GM12892 (cell line): ENCODE measurements at regions not wholly inside any gene's neighbourhood (a gene's known extent, or its start where the extent isn't known, plus 50 kb on each side); places are given as distances from the start of the nearest gene placed in this dataset.

Experiments used
- DNase-seq: peaks from one replicate; pipeline ENCODE4 v3.0.0; 2011; ENCODE audit not compliant: insufficient read length
- FAIRE-seq: peaks from 2 replicates; lab custom pipeline; 2011; peaks lifted over from hg19 to GRCh38; lab: Jason Lieb, UNC
- POLR2A ChIP-seq: IDR thresholded peaks from 2 replicates; pipeline ENCODE4 v1.6.1; 2011; ENCODE audit warnings: low read depth, low read length, control low read depth
- POLR2AphosphoS5 ChIP-seq: IDR thresholded peaks from 2 replicates; pipeline ENCODE4 v1.6.1; 2011; ENCODE audit warnings: low read depth, low read length, control low read depth
- TAF1 ChIP-seq: IDR thresholded peaks from 2 replicates; pipeline ENCODE4 v1.6.1; 2011; ENCODE audit warnings: low read depth, mild to moderate bottlenecking, control low read depth, low read length, borderline replicate concordance

DNA sequence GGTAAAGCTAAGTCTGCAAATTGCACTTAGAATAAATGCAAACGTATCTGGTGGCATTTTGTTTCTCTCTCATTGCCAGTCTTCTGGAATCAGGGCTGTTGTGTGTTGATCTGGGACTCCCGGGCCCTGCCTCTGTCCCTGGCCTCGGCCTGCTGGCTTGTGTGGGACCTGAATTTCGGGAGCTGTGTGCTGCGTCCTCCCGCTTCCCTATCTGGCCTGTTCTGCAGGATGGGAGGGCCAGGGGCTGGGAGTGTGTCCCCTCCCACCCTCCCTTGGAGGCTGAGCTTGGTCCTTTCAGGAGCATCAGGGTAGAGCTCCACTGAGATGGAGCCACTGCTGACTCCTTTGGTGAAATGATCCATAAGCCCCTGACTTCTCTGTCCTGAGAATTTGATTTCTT lies 118.5 kb downstream of the ACKR3 start:
- no peak for TF ChIP-seq POLR2A
- TF ChIP-seq POLR2AphosphoS5 = no peak
- no peak for TF ChIP-seq TAF1
- no peak for FAIRE-seq
- DNase-seq = no peak

DNA sequence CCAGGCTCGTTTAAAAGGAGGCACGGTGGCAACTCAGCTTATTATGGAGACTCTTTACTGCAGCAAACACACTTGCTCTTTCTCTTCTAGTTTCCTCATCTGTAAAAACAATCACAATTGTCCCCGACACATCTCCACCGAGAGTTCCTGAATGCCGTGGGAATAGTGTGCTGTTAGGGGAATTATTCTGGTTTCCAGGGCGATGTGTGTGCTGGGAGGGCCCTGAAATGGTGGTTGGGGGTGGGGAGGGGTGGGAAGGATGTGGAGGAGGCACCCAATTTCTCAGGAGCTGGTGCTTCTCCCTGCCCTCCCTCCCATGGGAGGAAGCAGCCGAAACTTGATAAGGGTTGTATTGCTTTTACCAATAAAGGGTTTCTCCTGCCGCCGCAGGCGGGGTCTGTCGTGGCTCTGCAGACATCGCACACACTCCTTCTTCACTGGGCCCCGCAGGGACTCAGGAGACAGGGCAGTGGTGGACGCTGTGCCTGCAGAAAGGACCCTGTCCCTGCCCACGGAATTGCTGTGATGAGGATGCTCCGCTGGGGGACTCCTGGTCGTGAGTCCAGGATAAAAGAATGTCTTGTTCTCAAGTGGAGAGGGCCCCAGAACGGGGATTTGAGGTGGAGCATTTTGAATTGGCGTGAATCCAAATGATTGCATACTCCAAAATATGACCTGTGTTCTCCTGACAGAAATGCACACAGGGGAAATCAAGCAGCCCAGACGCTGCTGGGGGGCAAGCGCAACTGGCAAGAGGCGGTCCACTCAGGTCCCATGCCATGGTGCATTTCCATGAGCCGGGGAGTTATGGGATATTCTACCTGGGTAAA lies 119.2 kb downstream of the ACKR3 start:
- TF ChIP-seq POLR2A (no peak), POLR2AphosphoS5 (no peak), TAF1 (no peak)
- no peak for FAIRE-seq
- DNase-seq = no peak

DNA sequence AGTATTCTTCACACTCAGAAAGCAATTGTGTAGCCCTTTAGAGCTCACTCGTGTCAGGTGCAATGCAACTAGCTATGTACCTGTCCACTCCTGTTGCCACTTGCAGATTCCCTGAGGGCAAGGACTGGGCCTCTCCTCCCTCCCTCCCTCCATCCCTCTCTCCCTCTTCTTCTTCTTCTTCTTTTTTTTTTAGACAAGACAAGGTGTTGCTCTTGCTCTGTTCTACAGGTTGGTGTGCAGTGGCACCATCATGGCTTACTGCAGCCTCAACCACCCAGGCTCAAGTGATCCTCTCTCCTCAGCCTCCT lies 119.7 kb downstream of the ACKR3 start:
- FAIRE-seq (no peak), DNase-seq (no peak)
- TF ChIP-seq POLR2AphosphoS5 = no peak

DNA sequence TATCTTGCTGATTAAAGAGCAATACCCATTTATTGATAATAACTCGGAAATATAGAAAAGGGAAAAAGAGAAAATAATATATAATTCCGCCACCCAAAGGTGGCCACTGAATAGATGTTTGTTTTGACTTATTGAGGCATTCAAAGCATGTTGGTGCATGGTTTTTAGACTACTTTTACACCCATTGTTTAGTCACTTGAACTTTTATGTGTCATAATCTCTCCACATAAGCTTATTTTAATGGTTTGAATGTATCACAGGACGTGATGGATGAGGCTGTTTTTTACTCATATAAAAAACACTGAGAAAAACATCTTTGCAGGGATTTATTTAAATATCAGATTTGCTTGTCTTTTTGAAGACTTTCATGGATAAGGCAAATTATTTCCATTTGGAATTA lies 120.4 kb downstream of the ACKR3 start:
- FAIRE-seq (no peak), DNase-seq (no peak)
- no peak for TF ChIP-seq POLR2AphosphoS5
- no peak for TF ChIP-seq TAF1
- TF ChIP-seq POLR2A = no peak

DNA sequence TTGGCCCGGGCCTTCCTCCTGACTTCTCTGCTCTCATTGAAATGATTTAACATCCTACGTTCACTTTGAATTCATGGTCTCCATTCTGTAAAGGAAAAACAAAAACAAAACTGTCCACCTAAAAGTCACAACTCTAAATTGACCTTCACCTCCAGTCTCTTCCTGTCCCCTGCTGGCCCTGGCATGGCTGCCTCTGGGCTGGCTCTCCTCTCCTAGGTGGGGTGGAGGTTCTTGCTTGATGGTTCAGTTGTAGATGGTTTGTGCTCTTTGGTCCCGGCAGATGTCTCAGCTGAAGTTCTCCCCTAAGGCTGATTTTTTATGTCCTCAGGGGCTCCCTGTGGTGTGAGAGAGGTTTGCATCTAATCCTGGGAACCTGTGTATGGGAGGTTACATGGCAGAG lies 121.1 kb downstream of the ACKR3 start:
- DNase-seq (no peak), FAIRE-seq (no peak)
- no peak for TF ChIP-seq POLR2A
- TF ChIP-seq TAF1 = no peak
- no peak for TF ChIP-seq POLR2AphosphoS5

DNA sequence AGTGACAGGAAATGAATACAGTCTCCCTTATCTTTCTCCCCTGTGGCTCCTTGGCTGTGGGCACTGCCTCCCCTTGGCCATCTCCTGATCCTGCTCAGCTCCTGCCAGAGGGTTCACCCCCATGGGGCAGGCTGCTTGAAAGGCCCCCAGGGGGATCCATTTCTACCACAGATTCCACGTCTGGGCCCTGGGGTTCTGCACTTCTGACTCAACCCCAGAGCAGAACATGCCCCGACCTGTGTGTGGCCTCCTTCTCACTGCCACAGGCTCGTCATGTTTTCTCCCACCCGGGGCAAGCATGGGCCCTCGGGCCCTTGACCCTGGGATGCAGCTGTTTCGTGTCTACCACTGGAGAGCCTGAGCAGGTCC lies 122.2 kb downstream of the ACKR3 start:
- DNase-seq (no peak), FAIRE-seq (no peak)
- TF ChIP-seq POLR2AphosphoS5 (no peak), TAF1 (no peak), POLR2A (no peak)

DNA sequence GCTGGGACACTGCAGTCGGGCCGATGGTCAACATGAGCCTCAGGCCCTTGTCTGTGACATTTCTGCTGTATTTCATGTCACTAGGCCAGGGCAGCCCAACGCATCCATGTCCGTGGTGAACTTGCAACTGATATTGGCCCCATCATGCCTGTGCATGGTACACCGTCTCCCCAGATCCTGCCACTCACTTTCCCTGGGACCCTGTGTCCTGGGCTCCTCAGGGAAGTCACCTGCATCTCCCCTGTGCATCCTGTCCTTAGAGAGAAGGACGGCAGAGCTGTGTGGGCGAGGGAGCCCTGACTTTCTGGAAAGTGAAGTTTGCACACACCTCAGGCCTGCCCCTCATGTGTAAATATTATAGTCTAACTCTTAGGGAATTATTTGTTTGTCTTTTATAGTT lies 123.3 kb downstream of the ACKR3 start:
- FAIRE-seq = no peak
- no peak for TF ChIP-seq TAF1
- TF ChIP-seq POLR2A = no peak
- TF ChIP-seq POLR2AphosphoS5 = no peak
- DNase-seq = no peak

DNA sequence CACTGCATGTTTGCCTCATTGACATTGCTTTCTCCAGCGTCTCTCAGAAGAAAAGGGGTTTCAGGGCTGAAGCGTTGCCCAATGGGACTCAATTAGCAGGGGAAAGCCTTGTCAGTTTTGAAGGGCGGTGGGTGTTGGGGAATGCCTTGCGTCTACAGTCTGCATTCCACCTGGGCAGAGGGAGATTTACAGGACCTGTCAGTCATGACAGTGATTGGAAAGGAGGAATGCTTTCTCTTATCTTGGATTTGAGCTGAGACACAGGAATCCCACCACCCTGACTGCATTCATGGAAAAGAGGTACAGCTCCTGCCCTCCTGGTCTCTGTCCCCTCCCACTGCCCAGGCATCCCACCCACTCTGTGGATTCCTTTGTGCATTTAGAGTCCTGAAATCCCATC lies 123.9 kb downstream of the ACKR3 start:
- FAIRE-seq (no peak), DNase-seq (no peak)
- no peak for TF ChIP-seq TAF1
- TF ChIP-seq POLR2AphosphoS5 = no peak
- no peak for TF ChIP-seq POLR2A

DNA sequence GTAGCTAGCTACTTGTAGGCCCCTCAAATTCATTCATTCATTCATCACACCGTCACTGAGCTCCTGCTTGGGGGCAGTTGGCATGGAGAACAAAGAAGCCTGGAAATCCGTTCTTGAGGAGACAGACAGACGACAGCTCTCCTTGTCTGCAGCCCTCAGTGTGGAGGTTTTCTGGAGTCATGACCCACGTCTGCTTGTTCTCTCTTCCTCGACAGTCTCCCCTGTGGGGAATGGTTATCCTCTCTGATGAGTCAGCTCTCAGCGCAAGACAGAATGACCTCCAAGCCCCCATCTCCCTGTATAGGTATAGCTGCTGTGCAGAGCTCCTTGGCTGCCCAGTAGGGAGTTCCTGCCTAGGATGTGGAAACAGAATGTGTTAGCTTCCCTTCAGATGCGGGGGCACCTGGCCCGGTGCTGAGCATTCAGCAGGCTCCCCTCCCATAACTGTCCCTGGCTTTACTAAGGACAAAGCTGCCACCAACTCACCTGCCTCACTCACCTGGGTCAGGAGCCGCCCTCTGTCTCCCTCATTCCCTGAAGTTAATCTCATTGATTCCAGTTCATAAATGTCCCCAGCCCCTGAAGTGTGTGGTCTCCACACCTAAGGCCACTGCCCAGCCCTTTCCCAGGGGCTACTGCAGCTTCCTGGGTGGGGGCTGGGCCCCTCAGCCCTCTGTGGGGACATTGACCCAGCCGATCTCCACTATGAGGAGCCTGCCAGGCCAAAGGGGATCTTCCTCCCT lies 124.7 kb downstream of the ACKR3 start:
- FAIRE-seq = no peak
- no peak for DNase-seq
- TF ChIP-seq POLR2AphosphoS5 (no peak), TAF1 (no peak), POLR2A (no peak)

DNA sequence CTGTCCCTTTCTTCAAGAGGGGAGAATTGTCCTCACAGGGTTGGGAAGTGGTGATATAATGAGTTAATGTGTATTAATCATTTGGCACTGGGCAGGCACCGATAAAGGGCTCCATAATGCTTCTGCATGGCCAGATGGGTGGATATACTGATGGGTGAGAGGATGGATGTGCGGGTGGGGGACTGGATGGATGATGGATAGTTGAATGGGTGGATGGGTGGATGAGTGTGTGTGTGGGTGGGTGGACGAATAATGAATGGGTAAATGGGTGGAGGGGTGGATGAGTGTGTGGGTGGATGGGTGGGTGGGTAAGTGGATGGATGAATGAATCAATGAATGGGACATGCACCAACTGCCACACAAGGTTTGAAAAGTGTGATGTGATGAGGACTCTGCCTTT lies 127.2 kb downstream of the ACKR3 start:
- TF ChIP-seq POLR2A = no peak
- TF ChIP-seq TAF1 = no peak
- TF ChIP-seq POLR2AphosphoS5 = no peak
- DNase-seq = no peak
- FAIRE-seq = no peak

DNA sequence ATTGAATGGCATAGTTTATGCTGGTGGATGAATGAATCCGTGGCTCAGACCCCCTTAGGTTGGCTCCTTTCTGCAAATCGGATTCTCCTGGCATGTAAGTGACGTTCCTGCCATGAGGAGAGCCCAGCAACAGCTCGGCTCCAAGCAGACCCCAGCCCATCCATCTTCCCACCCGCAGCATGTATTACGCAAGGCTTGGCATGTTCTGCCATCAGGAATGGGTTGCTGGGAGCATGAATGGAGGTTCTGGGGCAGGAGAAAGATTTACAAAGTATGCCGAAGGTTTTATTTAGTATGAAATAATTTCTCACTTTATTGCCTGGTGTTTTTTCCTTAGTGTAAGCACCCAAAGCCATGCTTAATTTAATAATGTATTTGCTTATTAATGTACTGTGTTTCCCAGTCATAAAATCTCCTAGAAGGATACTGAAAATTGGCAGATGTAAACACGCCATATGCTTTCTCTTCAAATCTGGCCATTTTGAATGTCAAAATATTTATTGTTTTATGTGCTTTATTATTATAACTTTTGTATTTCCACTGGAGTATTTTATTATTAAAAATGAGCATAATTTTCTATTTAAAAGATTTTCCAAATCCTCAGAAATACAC lies 128.5 kb downstream of the ACKR3 start:
- DNase-seq (no peak), FAIRE-seq (no peak)
- TF ChIP-seq POLR2A (no peak), POLR2AphosphoS5 (no peak), TAF1 (no peak)

DNA sequence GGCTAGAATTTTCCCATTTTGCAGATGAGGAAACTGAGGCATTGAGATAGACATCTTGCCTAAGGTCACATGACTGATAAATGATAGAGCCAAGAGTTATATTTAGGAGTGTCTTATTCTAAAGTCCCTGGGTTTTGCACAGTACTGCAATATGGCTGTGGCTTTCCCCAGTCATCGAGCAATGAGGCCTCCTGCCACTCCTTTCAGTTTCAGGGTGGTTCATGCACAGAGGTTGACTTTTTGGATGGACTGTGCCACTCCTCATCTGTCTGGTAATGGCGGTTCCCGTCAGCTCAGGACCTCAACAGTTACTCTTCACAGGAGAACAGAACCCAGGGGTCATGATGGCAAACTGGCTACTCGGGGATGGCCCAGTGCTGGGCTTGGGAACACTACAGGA lies 131.1 kb downstream of the ACKR3 start:
- no peak for FAIRE-seq
- DNase-seq = no peak
- no peak for TF ChIP-seq POLR2A
- no peak for TF ChIP-seq POLR2AphosphoS5
- TF ChIP-seq TAF1 = no peak
